CD4-positive, alpha-beta T cell treated with Interleukin-21 for 1 hour (primary cell): ENCODE measurements at regions not wholly inside any gene's neighbourhood (a gene's known extent, or its start where the extent isn't known, plus 50 kb on each side); places are given as distances from the start of the nearest gene placed in this dataset.
"Not testable (repeated sequence)": the region's sequence is repeated elsewhere in the genome, so short reads cannot be mapped to it uniquely, and the experiment has no call there.

Experiments
- DNase-seq: peaks from one replicate; pipeline ENCODE4 v3.0.0-alpha.2; 2020

GRCh38 chr5:100983601-100984000, 80.5 kb upstream of the ST8SIA4 start:
- DNase-seq, result not testable (repeated sequence)

GRCh38 chr5:100974082-100974481, 71.0 kb upstream of the ST8SIA4 start:
- no peak for DNase-seq

GRCh38 chr5:100970646-100971255, 67.7 kb upstream of the ST8SIA4 start:
- DNase-seq, result no peak

- DNase-seq, result no peak
Measured at GRCh38 chr5:100965291-100965690, 62.2 kb upstream of the ST8SIA4 start.
